Sigmoid colon (tissue), 3 donors: ENCODE measurements at regions not wholly inside any gene's neighbourhood (a gene's known extent, or its start where the extent isn't known, plus 50 kb on each side); places are given as distances from the start of the nearest gene placed in this dataset.

Experiments used
- CTCF ChIP-seq, 4 experiments: fragments of 450-650 bp in 3 of 4; fragments of 200-600 bp in 1 of 4; IDR thresholded peaks; one replicate each; pipeline ENCODE4 v1.5.1; 2016 to 2019; ENCODE audit warnings: antibody characterized with exemption in 4 of 4, mild to moderate bottlenecking in 3 of 4, moderate library complexity in 2 of 4
- POLR2A ChIP-seq, 2 donors: fragments of 450-650 bp; IDR thresholded peaks; one replicate each; pipeline ENCODE4 v1.6.1; 2016; ENCODE audit warnings: antibody characterized with exemption in 2 of 2, mild to moderate bottlenecking in 2 of 2, moderate library complexity in 2 of 2

- TF ChIP-seq CTCF (IDR thresholded peaks at IDR 0.05) (no peak), POLR2A (IDR thresholded peaks at IDR 0.05) (no peak)
These were observed 73.3 kb upstream of the ATP10B start for GRCh38 chr5:160925281-160925680.
